ENCODE measurements at regions not wholly inside any gene's neighbourhood (a gene's known extent, or its start where the extent isn't known, plus 50 kb on each side); places are given as distances from the start of the nearest gene placed in this dataset.
"Not testable (repeated sequence)": the region's sequence is repeated elsewhere in the genome, so short reads cannot be mapped to it uniquely, and the experiment has no call there.

GRCh38 chrY:21600170-21600569, 65.5 kb downstream of the RBMY1A1 start:
- ATAC-seq (peak; percentile 56), DNase-seq (ENCODE audit: missing footprints) (no peak)

GRCh38 chrY:21601524-21601923, 66.8 kb downstream of the RBMY1A1 start:
- ATAC-seq (peak; percentile 30), DNase-seq (ENCODE audit: missing footprints) (no peak)
- intact Hi-C loops (cut with DNase I): no loop called here

More at GRCh38 chrY:21600170-21600569, 65.5 kb downstream of the RBMY1A1 start:
- intact Hi-C loops (cut with DNase I): no loop called here

GRCh38 chrY:21602590-21602989, 67.9 kb downstream of the RBMY1A1 start:
- intact Hi-C loops (cut with DNase I): no loop called here
- ATAC-seq (peak; percentile 83), DNase-seq (ENCODE audit: missing footprints) (peak; percentile 81)

GRCh38 chrY:21636137-21636536, 101.5 kb downstream of the RBMY1A1 start:
- DNase-seq (ENCODE audit: missing footprints) (no peak), ATAC-seq (peak; percentile 26)
- intact Hi-C loops (cut with DNase I): no loop called here

- intact Hi-C loops (cut with DNase I): no loop called here
- DNase-seq (ENCODE audit: missing footprints) (no peak), ATAC-seq (no peak)
These were observed 115.8 kb downstream of the RBMY1A1 start for GRCh38 chrY:21650496-21650895.

- ATAC-seq: peak; percentile 95
- intact Hi-C loops (cut with DNase I); DNase-seq (ENCODE audit: missing footprints): not testable (repeated sequence)
These were observed 124.4 kb downstream of the RBMY1A1 start for GRCh38 chrY:21659057-21659456.

- not testable (repeated sequence) for ATAC-seq; DNase-seq (ENCODE audit: missing footprints)
These were observed 144.9 kb downstream of the RBMY1A1 start for GRCh38 chrY:21679590-21679989.

GRCh38 chrY:21686369-21686768, 151.7 kb downstream of the RBMY1A1 start:
- DNase-seq (ENCODE audit: missing footprints); intact Hi-C loops (cut with DNase I); ATAC-seq: not testable (repeated sequence)

More at GRCh38 chrY:21679590-21679989, 144.9 kb downstream of the RBMY1A1 start:
- intact Hi-C loops (cut with DNase I): not testable (repeated sequence)

GRCh38 chrY:21701951-21702350, 167.3 kb downstream of the RBMY1A1 start:
- intact Hi-C loops (cut with DNase I); ATAC-seq; DNase-seq (ENCODE audit: missing footprints): not testable (repeated sequence)

- DNase-seq (ENCODE audit: missing footprints): not testable (repeated sequence)
These were observed 168.2 kb downstream of the RBMY1A1 start for GRCh38 chrY:21702927-21703326.

GRCh38 chrY:21705309-21705708, 170.6 kb downstream of the RBMY1A1 start:
- ATAC-seq: no peak
- DNase-seq (ENCODE audit: missing footprints): no peak
- intact Hi-C loops (cut with DNase I): no loop called here

More at GRCh38 chrY:21702927-21703326, 168.2 kb downstream of the RBMY1A1 start:
- intact Hi-C loops (cut with DNase I); ATAC-seq: not testable (repeated sequence)

- intact Hi-C loops (cut with DNase I); ATAC-seq: not testable (repeated sequence)
These were observed 171.9 kb downstream of the RBMY1A1 start for GRCh38 chrY:21706611-21707010.

GRCh38 chrY:21735489-21736060, 158.8 kb downstream of the RBMY1D start:
- DNase-seq (ENCODE audit: missing footprints); ATAC-seq; intact Hi-C loops (cut with DNase I): not testable (repeated sequence)

More at GRCh38 chrY:21706611-21707010, 171.9 kb downstream of the RBMY1A1 start:
- not testable (repeated sequence) for DNase-seq (ENCODE audit: missing footprints)

GRCh38 chrY:21744998-21745397, 149.3 kb downstream of the RBMY1D start:
- ATAC-seq; intact Hi-C loops (cut with DNase I); DNase-seq (ENCODE audit: missing footprints): not testable (repeated sequence)

GRCh38 chrY:21760243-21760642, 134.1 kb downstream of the RBMY1D start:
- intact Hi-C loops (cut with DNase I); ATAC-seq; DNase-seq (ENCODE audit: missing footprints): not testable (repeated sequence)

- ATAC-seq; DNase-seq (ENCODE audit: missing footprints); intact Hi-C loops (cut with DNase I): not testable (repeated sequence)
These were observed 126.5 kb downstream of the RBMY1D start for GRCh38 chrY:21767824-21768223.

GRCh38 chrY:21782174-21782860, 112.0 kb downstream of the RBMY1D start:
- DNase-seq (ENCODE audit: missing footprints); intact Hi-C loops (cut with DNase I); ATAC-seq: not testable (repeated sequence)

- intact Hi-C loops (cut with DNase I): no loop called here
- DNase-seq (ENCODE audit: missing footprints) (no peak), ATAC-seq (no peak)
These were observed 80.7 kb downstream of the RBMY1D start for GRCh38 chrY:21813484-21814233.

GRCh38 chrY:21814491-21814890, 79.8 kb downstream of the RBMY1D start:
- no peak for DNase-seq (ENCODE audit: missing footprints)
- no peak for ATAC-seq
- intact Hi-C loops (cut with DNase I): no loop called here

All from Right ventricle myocardium inferior (tissue), 1 donor.